AG08396 (cell line): ENCODE measurements at regions not wholly inside any gene's neighbourhood (a gene's known extent, or its start where the extent isn't known, plus 50 kb on each side); places are given as distances from the start of the nearest gene placed in this dataset.
"Not testable (repeated sequence)": the region's sequence is repeated elsewhere in the genome, so short reads cannot be mapped to it uniquely, and the experiment has no call there.

Source experiments
- DNase-seq: peaks from one replicate; pipeline ENCODE4 v3.0.0; 2012; ENCODE audit warnings: low spot score, mixed read lengths

GRCh38 chr7:121563177-121563576, 167.1 kb upstream of the FAM3C start:
- DNase-seq, result no peak

- peak; percentile 8 for DNase-seq
These were observed 166.2 kb upstream of the FAM3C start for GRCh38 chr7:121562259-121562658.

GRCh38 chr7:121561717-121562116, 165.6 kb upstream of the FAM3C start:
- DNase-seq, result no peak

GRCh38 chr7:121560267-121560990, 164.3 kb upstream of the FAM3C start:
- DNase-seq, result no peak

- no peak for DNase-seq
These were observed 162.2 kb upstream of the FAM3C start for GRCh38 chr7:121558288-121558687.

DNA sequence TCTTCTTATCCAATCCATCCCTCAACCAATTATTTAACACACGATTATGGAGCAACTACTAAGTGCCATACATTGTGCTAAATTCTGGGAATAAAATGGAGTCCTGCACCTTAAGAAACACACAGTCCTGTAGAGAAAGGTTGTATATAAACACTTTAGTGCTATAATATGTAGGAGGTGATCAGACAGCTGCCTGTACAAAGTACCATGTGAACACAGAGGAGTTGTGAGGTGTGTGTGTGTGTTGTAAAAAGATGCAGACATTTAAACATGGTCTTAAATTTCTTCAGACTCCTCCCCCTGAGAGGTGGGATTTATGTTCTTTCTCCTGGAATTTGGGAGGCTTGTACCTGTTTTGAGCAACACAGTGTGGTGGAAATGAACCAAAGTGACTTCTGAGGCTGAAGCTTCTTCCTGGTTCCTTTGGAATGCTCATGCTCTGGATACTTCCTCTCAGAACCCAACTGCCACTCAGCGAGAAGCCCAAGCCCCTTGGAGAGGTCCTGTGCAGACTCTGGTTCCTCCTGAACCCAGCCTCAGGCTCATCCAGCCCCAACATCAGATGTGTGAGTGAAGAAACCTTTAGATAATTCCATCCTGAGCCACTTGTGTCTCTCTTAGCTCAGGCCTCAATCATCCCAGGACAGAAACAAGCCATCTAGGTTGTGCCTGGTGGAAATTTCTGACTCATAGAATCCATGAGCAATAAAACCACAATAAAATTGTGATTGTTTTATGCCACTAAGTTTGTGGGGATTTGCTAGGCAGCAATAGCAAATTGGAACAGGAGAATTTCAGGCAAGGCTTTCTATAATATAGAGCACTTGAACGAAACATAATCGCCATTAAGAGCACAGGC, 161.2 kb upstream of the FAM3C start:
- DNase-seq, result no peak

GRCh38 chr7:121555558-121555957, 159.4 kb upstream of the FAM3C start:
- DNase-seq, result no peak

- peak; percentile 51 for DNase-seq
These were observed 151.5 kb upstream of the FAM3C start for GRCh38 chr7:121547544-121548092.

DNA sequence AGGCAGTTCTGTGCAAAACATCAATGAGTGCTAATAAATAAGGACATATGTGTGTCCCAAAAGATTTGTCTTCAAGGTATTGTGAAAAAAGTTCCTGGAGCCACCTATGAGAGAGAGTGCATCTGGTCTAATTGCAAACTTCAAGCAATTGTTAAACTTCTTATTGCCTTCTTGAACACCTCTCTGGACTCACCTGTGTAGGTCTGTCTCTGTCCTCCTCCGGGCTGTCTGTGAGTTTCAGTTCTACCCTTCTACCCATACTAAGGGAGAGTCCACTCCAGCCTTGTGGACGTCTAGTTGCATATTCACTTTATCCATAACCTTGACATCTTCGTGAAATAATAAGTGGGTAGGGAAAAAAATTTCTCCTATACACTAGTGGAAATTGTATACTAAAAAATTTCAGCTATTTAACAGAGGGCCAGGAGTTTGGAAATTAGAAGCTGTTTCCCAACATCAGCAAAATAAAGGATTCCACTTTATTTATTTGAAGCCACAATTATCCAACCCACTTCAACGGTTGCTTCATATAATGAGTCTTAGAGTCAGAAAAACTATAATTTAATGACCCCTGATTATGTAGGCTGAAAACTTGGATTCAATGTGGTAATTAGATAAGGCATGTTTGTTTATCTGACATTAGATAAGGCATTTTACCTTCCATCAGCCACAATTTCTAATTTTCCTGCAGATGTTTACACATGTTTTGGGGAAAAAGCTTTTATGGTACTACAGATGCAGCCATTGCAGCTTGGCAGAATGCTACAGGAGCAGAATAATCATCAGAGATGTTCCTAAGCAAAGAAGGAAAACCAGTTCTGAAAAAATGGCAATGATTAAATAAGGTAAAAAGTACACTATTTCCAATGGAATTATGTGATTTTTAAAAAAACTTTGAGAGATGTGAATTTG, 150.8 kb upstream of the FAM3C start:
- no peak for DNase-seq

GRCh38 chr7:121545418-121545817, 149.3 kb upstream of the FAM3C start:
- DNase-seq, result no peak

DNA sequence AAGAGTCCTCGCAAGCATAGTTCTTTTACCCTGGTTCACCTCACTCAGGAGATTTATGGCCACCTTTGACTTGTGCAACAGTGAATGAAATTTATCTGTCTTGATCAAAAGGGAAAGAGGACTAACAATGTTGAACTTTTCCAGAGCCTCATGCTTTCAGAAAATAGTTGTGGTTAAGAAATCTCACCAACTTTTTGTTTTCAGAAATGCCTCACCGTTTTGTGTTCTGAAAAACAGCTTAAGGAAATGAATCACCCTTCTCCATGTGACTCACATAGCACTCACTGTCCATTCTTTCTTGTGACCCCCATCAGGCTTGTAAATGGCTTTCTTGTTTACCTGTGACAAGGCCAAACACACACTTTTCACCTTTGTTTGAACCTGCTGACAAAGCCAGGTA, 148.6 kb upstream of the FAM3C start:
- DNase-seq, result peak; percentile 56

DNA sequence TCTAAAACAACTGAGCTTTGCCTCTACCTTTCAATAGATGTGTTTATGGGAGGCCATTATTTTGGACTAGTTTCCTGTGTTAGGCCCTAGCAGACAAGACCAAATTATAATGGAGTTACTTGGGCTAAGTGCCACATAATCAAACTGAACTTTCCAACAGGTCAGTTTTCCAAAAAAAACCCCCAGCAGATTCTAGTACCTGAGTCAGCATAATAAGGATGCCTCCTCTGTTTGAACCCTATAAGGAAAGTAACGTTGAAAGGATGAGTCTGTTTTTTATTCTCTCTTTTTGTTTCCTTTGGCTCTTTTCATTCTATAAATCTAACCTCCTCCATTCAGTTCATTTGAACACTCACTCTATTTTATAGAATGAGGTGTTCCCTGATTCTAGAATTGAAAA, 148.1 kb upstream of the FAM3C start:
- no peak for DNase-seq

DNA sequence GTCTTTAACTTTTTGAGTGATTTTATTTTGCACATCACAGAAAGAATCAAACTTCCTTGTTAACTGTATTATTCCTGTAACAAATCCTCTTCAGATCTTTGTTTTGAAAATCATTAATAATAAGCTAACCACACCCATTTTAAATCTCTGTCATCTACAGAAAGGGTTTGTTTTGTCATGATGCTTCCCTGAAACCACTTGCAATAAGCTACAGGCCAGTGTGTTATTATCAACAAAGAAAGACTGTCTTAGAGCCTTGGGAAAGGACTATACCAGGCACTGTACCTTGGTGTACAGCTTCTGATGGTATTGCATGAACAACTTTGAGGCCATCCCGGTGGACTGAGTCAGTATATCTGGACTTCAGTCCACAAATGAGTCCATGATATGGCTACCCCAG, 145.3 kb upstream of the FAM3C start:
- DNase-seq, result no peak

GRCh38 chr7:121540138-121540537, 144.0 kb upstream of the FAM3C start:
- no peak for DNase-seq

DNA sequence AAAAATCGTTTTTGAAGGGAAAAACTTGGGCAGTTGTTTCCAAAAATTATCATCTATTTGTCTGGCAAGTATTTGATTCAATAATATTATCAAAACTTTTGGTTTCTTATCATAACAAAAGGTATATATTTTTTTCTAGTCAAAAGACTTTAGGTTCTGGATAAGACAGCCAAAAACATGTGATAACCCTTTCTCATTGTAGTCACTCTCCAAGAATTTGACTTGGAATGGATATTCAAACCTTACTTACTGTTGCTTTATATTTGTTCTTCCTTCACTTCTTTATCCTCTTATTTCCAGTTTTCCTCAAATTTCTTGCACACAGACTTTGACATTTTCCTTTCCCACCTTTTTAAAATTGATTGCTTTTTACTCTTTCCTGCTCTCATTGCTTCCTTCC, 140.9 kb upstream of the FAM3C start:
- no peak for DNase-seq

DNA sequence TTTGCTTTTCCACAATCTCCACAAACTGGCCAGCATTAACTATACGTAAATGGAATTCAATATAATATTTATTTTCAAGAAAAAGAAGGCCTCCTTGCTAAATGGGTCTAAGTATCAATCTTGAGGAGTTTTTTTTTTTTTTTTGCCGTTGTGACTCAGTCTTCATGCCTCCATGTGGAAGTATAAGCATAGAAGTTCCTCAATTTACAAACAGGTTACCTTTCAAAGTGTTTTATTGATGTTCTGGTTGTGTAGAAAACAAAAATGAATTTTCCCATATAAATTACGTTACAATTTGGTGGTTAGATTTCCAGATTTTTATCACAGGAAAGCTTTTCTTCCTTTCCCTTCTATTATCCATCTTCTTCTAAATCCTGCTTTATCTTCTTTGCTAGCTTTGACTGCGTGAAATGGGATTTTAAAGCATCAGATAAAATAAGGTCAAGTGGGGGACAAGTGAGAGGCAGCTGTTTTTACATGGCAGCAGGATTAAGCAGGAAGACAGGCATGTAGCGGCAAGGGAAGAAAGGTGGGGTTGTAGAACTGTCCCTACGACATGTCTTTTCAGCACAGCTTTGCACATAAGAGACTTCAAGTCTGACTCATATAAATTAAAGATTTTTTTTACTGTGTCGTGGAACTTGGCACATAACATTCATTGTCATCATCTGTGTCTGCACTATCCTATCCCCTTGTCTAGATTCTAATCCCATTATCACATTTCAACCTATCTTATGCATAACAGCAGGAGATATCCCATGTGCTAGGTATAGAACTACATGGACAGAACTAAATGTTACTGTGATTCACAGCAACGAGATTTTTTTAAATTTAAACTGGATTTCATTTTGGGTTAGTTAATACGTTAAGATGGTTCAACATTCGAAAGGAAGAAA, 135.3 kb upstream of the FAM3C start:
- DNase-seq, result no peak

DNA sequence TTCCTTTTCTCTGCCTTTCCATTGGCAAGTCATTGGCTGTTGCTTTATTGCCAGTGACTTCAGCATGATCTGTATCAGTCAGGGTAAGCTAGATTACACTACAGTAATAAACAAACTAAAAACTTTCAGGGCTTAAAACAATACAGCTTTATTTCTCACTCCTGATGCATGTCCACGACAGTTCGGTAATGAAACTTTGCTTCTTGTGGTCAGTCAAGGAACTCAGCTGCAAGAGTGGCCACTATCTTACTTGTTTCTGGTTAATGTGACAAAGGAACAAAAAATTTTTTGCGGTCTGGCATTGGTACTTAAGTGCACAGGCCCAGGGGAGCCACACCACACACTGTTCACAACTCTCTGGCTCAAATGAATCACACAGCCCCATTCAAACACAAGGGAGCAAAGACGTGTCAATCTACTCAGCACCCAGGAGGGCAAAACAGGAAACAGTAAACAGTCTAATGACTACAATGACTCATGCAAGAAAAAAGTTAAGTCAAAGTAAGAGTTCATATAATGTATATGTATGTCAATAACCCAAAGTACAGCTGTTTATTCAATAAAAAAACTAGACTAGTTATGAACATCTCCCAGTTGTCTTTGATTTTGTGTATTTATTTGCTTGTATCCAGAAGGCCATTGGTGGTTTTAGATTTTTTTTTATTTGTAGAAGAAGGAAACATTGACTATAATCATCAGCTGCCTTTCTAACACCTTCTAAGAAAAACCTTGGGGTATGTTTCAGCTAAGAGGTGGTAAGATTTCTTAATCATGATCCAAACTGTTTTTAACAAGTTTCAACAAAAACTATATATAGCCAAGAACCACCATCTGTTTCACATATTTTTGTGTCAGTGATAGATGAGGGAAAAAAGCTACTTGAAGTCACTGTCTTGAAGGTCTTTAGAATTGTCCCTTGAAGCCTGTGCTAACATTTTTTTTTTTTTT, 134.4 kb upstream of the FAM3C start:
- DNase-seq, result peak; percentile 29

DNA sequence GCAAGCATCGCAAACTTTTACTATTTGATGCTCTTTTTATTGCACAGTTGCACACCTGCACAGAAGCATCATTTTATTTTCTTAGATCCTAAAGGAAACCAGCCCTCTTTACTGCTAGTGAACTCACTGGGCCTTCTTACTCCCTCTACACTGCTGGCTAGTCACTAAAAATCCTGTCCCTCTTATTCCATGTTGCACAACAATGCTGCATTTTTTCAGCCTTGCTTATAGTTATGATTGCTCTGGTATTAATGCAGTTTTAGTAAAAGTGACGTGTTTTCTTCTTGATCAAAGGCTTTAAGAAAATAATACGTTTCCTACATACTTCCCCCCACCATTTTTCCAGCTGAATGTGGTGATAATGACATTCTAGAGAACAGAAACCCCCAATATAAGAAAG, 132.9 kb upstream of the FAM3C start:
- DNase-seq, result no peak

DNA sequence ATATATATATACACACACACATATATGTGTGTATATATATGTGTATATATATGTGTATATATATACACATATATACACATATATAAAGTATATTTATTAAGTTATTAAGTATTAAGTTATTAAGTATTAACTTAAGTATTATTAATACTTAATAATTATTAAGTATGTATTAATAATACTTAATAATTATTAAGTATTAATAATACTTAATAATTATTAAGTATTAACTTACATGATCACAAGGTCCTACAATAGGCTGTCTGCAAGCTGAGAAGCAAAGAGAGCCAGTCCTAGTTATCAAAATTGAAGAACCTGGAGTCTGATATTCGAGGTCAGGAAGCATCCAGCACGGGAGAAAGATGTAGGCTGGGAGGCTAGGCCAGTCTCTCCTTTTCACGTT, 130.1 kb upstream of the FAM3C start:
- DNase-seq, result not testable (repeated sequence)
